ENCODE measurements at regions not wholly inside any gene's neighbourhood (a gene's known extent, or its start where the extent isn't known, plus 50 kb on each side); places are given as distances from the start of the nearest gene placed in this dataset.
"Not testable (repeated sequence)": the region's sequence is repeated elsewhere in the genome, so short reads cannot be mapped to it uniquely, and the experiment has no call there.

- H3K9ac ChIP-seq (ENCODE audit: low read depth, low read length): no peak overlapping the region
- no peaks in the 10 kb centered on the region for H3K4me1 ChIP-seq (ENCODE audit: control insufficient read depth, insufficient read depth, low read length)
- no peaks in the 10 kb centered on the region for H3K36me3 ChIP-seq (ENCODE audit: insufficient read depth, low read length)
- H3K9me3 ChIP-seq (replicated peaks; ENCODE audit: low read length): no peaks in the 10 kb centered on the region
- no peak overlapping the region for H3K4me2 ChIP-seq (ENCODE audit: low read length)
- H3K27me3 ChIP-seq (ENCODE audit: control insufficient read depth, insufficient read depth, low read length): no peaks in the 10 kb centered on the region
- H3K4me3 ChIP-seq (ENCODE audit: low read length): no peak overlapping the region
Measured at GRCh38 chr1:98575955-98576354, 85.6 kb upstream of the SNX7 start.

- no peak overlapping the region for H3K9ac ChIP-seq (ENCODE audit: low read depth, low read length)
- H3K4me1 ChIP-seq (ENCODE audit: control insufficient read depth, insufficient read depth, low read length): no peaks in the 10 kb centered on the region
- no peaks in the 10 kb centered on the region for H3K9me3 ChIP-seq (replicated peaks; ENCODE audit: low read length)
- no peaks in the 10 kb centered on the region for H3K36me3 ChIP-seq (ENCODE audit: insufficient read depth, low read length)
- no peaks in the 10 kb centered on the region for H3K27me3 ChIP-seq (ENCODE audit: control insufficient read depth, insufficient read depth, low read length)
- no peak overlapping the region for H3K4me3 ChIP-seq (ENCODE audit: low read length)
- H3K4me2 ChIP-seq (ENCODE audit: low read length): no peak overlapping the region
Measured at GRCh38 chr1:98565951-98566350, 95.6 kb upstream of the SNX7 start.

DNA sequence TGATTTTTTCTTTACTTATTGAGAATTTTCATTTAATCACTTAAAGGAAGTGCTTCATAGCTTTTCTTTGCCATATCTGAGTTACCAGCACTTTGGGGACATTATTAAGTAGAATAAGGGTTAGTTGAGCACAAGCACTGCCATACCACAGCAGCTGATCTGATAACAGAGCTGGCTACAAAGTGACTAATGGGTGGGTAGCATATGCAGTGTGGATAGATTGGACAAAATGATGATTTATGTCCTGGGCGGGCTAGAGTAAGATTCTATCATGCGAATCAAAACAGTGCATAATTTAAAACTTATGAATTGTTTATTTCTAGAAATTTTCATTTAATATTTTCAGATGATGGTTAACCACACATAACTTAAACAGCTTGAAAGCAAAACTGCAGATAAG lies 102.2 kb upstream of the SNX7 start:
- Histone ChIP-seq H3K9ac (ENCODE audit: low read depth, low read length) (no peak overlapping the region), H3K36me3 (ENCODE audit: insufficient read depth, low read length) (no peaks in the 10 kb centered on the region), H3K27me3 (ENCODE audit: control insufficient read depth, insufficient read depth, low read length) (no peaks in the 10 kb centered on the region), H3K4me1 (ENCODE audit: control insufficient read depth, insufficient read depth, low read length) (no peaks in the 10 kb centered on the region), H3K9me3 (replicated peaks; ENCODE audit: low read length) (no peaks in the 10 kb centered on the region), H3K4me2 (ENCODE audit: low read length) (no peak overlapping the region), H3K4me3 (ENCODE audit: low read length) (no peak overlapping the region)

- no peak overlapping the region for H3K9ac ChIP-seq (ENCODE audit: low read depth, low read length)
- no peaks in the 10 kb centered on the region for H3K36me3 ChIP-seq (ENCODE audit: insufficient read depth, low read length)
- no peaks in the 10 kb centered on the region for H3K4me1 ChIP-seq (ENCODE audit: control insufficient read depth, insufficient read depth, low read length)
- no peaks in the 10 kb centered on the region for H3K27me3 ChIP-seq (ENCODE audit: control insufficient read depth, insufficient read depth, low read length)
- H3K4me2 ChIP-seq (ENCODE audit: low read length): no peak overlapping the region
- H3K4me3 ChIP-seq (ENCODE audit: low read length): no peak overlapping the region
- H3K9me3 ChIP-seq (replicated peaks; ENCODE audit: low read length): no peaks in the 10 kb centered on the region
Measured at GRCh38 chr1:98557895-98558294, 103.6 kb upstream of the SNX7 start.

- H3K4me3 ChIP-seq (ENCODE audit: low read length): no peak overlapping the region
Measured at GRCh38 chr1:98556521-98557158, 104.9 kb upstream of the SNX7 start.

DNA sequence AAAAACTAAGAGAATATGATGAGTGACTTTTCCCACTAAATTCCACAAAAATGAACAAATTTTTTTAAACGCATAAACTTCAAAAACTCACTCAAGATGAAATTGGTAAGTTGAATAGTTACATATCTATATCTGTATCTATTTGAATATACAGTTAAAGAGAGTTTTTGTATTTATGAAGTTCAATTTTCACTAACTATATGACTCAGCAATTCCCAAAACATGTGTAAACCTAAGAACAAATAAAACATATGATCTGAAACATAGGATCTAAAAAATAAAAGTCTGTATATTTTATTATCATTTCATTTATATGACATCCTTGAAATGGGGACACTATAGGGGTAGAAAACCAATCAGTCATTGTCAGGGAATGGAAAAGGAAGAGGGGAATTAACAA lies 105.7 kb upstream of the SNX7 start:
- H3K4me3 ChIP-seq (ENCODE audit: low read length): no peak overlapping the region
- no peaks in the 10 kb centered on the region for H3K36me3 ChIP-seq (ENCODE audit: insufficient read depth, low read length)
- H3K9ac ChIP-seq (ENCODE audit: low read depth, low read length): no peak overlapping the region
- H3K27me3 ChIP-seq (ENCODE audit: control insufficient read depth, insufficient read depth, low read length): no peaks in the 10 kb centered on the region
- H3K4me2 ChIP-seq (ENCODE audit: low read length): no peak overlapping the region
- no peaks in the 10 kb centered on the region for H3K4me1 ChIP-seq (ENCODE audit: control insufficient read depth, insufficient read depth, low read length)
- H3K9me3 ChIP-seq (replicated peaks; ENCODE audit: low read length): no peaks in the 10 kb centered on the region

More at GRCh38 chr1:98556521-98557158, 104.9 kb upstream of the SNX7 start:
- Histone ChIP-seq H3K36me3 (ENCODE audit: insufficient read depth, low read length) (no peaks in the 10 kb centered on the region), H3K27me3 (ENCODE audit: control insufficient read depth, insufficient read depth, low read length) (no peaks in the 10 kb centered on the region), H3K9ac (ENCODE audit: low read depth, low read length) (no peak overlapping the region), H3K4me1 (ENCODE audit: control insufficient read depth, insufficient read depth, low read length) (no peaks in the 10 kb centered on the region), H3K9me3 (replicated peaks; ENCODE audit: low read length) (no peaks in the 10 kb centered on the region), H3K4me2 (ENCODE audit: low read length) (no peak overlapping the region)

- H3K4me1 ChIP-seq (ENCODE audit: control insufficient read depth, insufficient read depth, low read length); H3K4me3 ChIP-seq (ENCODE audit: low read length); H3K36me3 ChIP-seq (ENCODE audit: insufficient read depth, low read length); H3K9ac ChIP-seq (ENCODE audit: low read depth, low read length); H3K4me2 ChIP-seq (ENCODE audit: low read length); H3K9me3 ChIP-seq (replicated peaks; ENCODE audit: low read length); H3K27me3 ChIP-seq (ENCODE audit: control insufficient read depth, insufficient read depth, low read length): not testable (repeated sequence)
Measured at GRCh38 chr1:98552576-98553074, 108.9 kb upstream of the SNX7 start.

GRCh38 chr1:98550076-98550475 lies 111.4 kb upstream of the SNX7 start:
- H3K4me3 ChIP-seq (ENCODE audit: low read length): no peak overlapping the region
- no peaks in the 10 kb centered on the region for H3K27me3 ChIP-seq (ENCODE audit: control insufficient read depth, insufficient read depth, low read length)
- H3K4me2 ChIP-seq (ENCODE audit: low read length): no peak overlapping the region
- no peaks in the 10 kb centered on the region for H3K36me3 ChIP-seq (ENCODE audit: insufficient read depth, low read length)
- H3K4me1 ChIP-seq (ENCODE audit: control insufficient read depth, insufficient read depth, low read length): no peaks in the 10 kb centered on the region
- H3K9ac ChIP-seq (ENCODE audit: low read depth, low read length): no peak overlapping the region
- no peaks in the 10 kb centered on the region for H3K9me3 ChIP-seq (replicated peaks; ENCODE audit: low read length)

DNA sequence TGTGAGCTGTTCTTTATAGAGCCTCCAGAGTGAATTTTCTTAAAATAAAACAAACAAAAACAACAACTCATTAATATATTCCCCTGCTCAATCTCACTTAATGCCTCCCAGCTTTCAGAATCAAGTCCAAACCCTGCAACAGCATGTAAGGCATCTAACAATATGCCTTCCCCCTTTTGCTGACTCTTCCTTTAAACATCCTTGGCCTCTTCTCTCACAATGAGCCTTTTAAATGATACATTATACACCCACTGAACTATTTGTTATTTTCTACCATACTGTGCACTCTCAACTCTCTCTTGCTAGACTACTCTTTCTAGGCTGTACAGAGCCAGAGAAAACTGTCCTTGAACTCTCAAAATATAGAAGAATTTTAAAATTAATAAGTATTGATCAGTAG lies 115.2 kb upstream of the SNX7 start:
- Histone ChIP-seq H3K27me3 (ENCODE audit: control insufficient read depth, insufficient read depth, low read length) (no peaks in the 10 kb centered on the region), H3K9me3 (replicated peaks; ENCODE audit: low read length) (no peaks in the 10 kb centered on the region), H3K4me1 (ENCODE audit: control insufficient read depth, insufficient read depth, low read length) (no peaks in the 10 kb centered on the region), H3K4me3 (ENCODE audit: low read length) (no peak overlapping the region), H3K4me2 (ENCODE audit: low read length) (no peak overlapping the region), H3K9ac (ENCODE audit: low read depth, low read length) (no peak overlapping the region), H3K36me3 (ENCODE audit: insufficient read depth, low read length) (no peaks in the 10 kb centered on the region)

DNA sequence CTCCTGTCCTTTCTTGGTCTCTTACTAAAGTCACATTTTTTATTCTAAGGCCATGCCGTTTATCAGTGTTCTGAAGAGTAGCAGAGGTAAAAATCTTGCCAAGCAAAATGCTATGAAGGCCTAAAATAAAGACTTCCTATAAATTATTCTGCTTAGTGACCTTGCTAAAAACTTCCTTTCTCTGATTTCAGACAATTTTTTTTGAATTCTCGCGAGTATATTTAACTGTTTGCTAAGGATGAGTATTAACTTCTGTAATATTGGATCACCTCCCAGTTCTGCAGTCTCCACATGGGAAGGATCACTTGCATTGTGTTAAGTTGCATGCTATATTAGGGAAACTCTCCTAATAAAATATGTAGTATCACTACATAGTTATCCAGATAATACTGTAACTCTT lies 123.4 kb upstream of the SNX7 start:
- no peak overlapping the region for H3K4me3 ChIP-seq (ENCODE audit: low read length)
- H3K36me3 ChIP-seq (ENCODE audit: insufficient read depth, low read length): no peaks in the 10 kb centered on the region
- no peak overlapping the region for H3K9ac ChIP-seq (ENCODE audit: low read depth, low read length)
- no peak overlapping the region for H3K4me2 ChIP-seq (ENCODE audit: low read length)
- H3K27me3 ChIP-seq (ENCODE audit: control insufficient read depth, insufficient read depth, low read length): no peaks in the 10 kb centered on the region
- H3K9me3 ChIP-seq (replicated peaks; ENCODE audit: low read length): no peaks in the 10 kb centered on the region
- no peaks in the 10 kb centered on the region for H3K4me1 ChIP-seq (ENCODE audit: control insufficient read depth, insufficient read depth, low read length)

DNA sequence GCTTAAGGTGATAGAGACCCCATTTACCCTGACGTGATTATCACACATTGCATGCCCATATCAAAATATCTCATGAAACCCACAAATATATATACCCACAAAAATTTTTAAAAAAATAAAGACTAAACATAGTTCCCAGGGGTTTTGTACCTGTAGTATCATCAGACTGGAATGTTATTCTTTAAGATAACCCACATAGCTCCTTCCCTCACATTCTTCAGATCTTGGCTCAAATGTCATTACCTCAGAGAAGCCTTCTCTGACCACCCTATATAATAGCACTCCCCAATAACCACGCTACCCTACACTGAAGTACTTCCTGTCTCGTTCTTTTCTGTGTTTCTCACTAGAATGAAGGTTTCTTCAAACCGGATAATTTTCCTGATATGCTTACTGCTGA lies 138.3 kb upstream of the SNX7 start:
- H3K4me2 ChIP-seq (ENCODE audit: low read length): no peak overlapping the region
- no peak overlapping the region for H3K4me3 ChIP-seq (ENCODE audit: low read length)
- H3K9me3 ChIP-seq (replicated peaks; ENCODE audit: low read length): no peaks in the 10 kb centered on the region

DNA sequence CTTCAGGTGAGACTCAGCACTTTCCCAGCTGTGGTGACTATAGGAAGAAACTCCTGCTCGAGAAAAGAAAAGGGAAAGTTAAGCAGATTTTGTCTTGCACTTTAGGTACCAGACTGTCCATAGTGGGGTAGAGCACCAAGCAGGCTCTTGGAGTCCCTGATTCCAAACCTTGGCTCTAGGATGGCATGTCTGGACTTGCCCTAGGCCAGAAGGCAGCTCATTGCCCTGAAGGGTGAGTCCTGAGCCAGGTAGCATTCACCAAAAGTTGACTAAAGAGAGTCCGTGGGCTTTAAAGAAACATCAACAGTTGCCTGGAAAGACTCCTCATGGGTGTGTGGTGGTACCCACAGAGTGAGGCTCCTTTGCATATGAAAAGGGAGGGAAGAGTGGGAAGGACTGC lies 145.2 kb upstream of the SNX7 start:
- H3K36me3 ChIP-seq (ENCODE audit: insufficient read depth, low read length): no peaks in the 10 kb centered on the region
- no peaks in the 10 kb centered on the region for H3K9me3 ChIP-seq (replicated peaks; ENCODE audit: low read length)
- H3K4me3 ChIP-seq (ENCODE audit: low read length): no peak overlapping the region
- no peak overlapping the region for H3K9ac ChIP-seq (ENCODE audit: low read depth, low read length)
- H3K27me3 ChIP-seq (ENCODE audit: control insufficient read depth, insufficient read depth, low read length): no peaks in the 10 kb centered on the region
- H3K4me1 ChIP-seq (ENCODE audit: control insufficient read depth, insufficient read depth, low read length): no peaks in the 10 kb centered on the region
- no peak overlapping the region for H3K4me2 ChIP-seq (ENCODE audit: low read length)

More for the DNA sequence above, 138.3 kb upstream of the SNX7 start:
- H3K36me3 ChIP-seq (ENCODE audit: insufficient read depth, low read length): no peaks in the 10 kb centered on the region
- no peak overlapping the region for H3K9ac ChIP-seq (ENCODE audit: low read depth, low read length)
- H3K4me1 ChIP-seq (ENCODE audit: control insufficient read depth, insufficient read depth, low read length): no peaks in the 10 kb centered on the region
- no peaks in the 10 kb centered on the region for H3K27me3 ChIP-seq (ENCODE audit: control insufficient read depth, insufficient read depth, low read length)
